Activated T-helper 2 cell treated with anti-CD3 and anti-CD28 coated beads, Interferon-gamma antibody, Interleukin-2, Interleukin-4, amounts not matched to agents 10 μg/mL and 5 μg/mL and 100 μg/mL, durations not matched to agents 14 hours and 24 hours and 36 hours (primary cell): ENCODE measurements at regions not wholly inside any gene's neighbourhood (a gene's known extent, or its start where the extent isn't known, plus 50 kb on each side); places are given as distances from the start of the nearest gene placed in this dataset.
"Not testable (repeated sequence)": the region's sequence is repeated elsewhere in the genome, so short reads cannot be mapped to it uniquely, and the experiment has no call there.

Experiments
- DNase-seq: peaks from one replicate; pipeline ENCODE4 v3.0.0; 2021; ENCODE audit warnings: low spot score
- H3K27ac Mint-ChIP-seq: one replicate; pipeline ENCODE4 v1.8.0; 2021; ENCODE audit warnings: mixed read lengths
- H3K27me3 Mint-ChIP-seq: one replicate; pipeline ENCODE4 v1.8.0; 2021; ENCODE audit warnings: low read depth, mixed read lengths
- H3K36me3 Mint-ChIP-seq: one replicate; pipeline ENCODE4 v1.8.0; 2021; ENCODE audit warnings: low read depth, mixed read lengths
- H3K4me1 Mint-ChIP-seq: one replicate; pipeline ENCODE4 v1.8.0; 2021; ENCODE audit warnings: low read depth, mixed read lengths
- H3K4me3 Mint-ChIP-seq: one replicate; pipeline ENCODE4 v1.8.0; 2021; ENCODE audit warnings: low read depth, mild to moderate bottlenecking, moderate library complexity, mixed read lengths
- H3K9me3 Mint-ChIP-seq: one replicate; pipeline ENCODE4 v1.8.0; 2021; ENCODE audit warnings: mixed read lengths
- intact Hi-C: fragments of 100-400 bp; cut with micrococcal nuclease; formaldehyde crosslinking; loops from one replicate; pipeline ENCODE4 v1.15.1; 2023

- Mint-ChIP-seq H3K36me3 (no peaks in the 10 kb centered on the region), H3K27ac (no peak overlapping the region), H3K27me3 (no peaks in the 10 kb centered on the region), H3K9me3 (no peaks in the 10 kb centered on the region), H3K4me3 (no peak overlapping the region), H3K4me1 (no peaks in the 10 kb centered on the region)
- intact Hi-C loops: no loop called here
- DNase-seq: no peak
These were observed 912.5 kb downstream of the C4orf33 start for GRCh38 chr4:130008461-130008860.

- H3K27ac Mint-ChIP-seq, DNase-seq, H3K36me3 Mint-ChIP-seq, intact Hi-C loops, H3K4me1 Mint-ChIP-seq, H3K27me3 Mint-ChIP-seq, H3K9me3 Mint-ChIP-seq, H3K4me3 Mint-ChIP-seq: not testable (repeated sequence)
These were observed 916.9 kb downstream of the C4orf33 start for GRCh38 chr4:130012806-130013205.

GRCh38 chr4:130021706-130022105, 925.8 kb downstream of the C4orf33 start:
- Mint-ChIP-seq H3K27me3 (no peaks in the 10 kb centered on the region), H3K4me3 (no peak overlapping the region), H3K4me1 (no peaks in the 10 kb centered on the region), H3K27ac (no peak overlapping the region), H3K36me3 (no peaks in the 10 kb centered on the region), H3K9me3 (no peaks in the 10 kb centered on the region)
- DNase-seq: no peak
- intact Hi-C loops: no loop called here

- no peaks in the 10 kb centered on the region for H3K9me3 Mint-ChIP-seq
- no peak overlapping the region for H3K27ac Mint-ChIP-seq
- H3K4me3 Mint-ChIP-seq: no peak overlapping the region
- no peak for DNase-seq
- H3K27me3 Mint-ChIP-seq: no peaks in the 10 kb centered on the region
- intact Hi-C loops: no loop called here
- no peaks in the 10 kb centered on the region for H3K4me1 Mint-ChIP-seq
- H3K36me3 Mint-ChIP-seq: no peaks in the 10 kb centered on the region
These were observed 927.1 kb downstream of the C4orf33 start for GRCh38 chr4:130023088-130023487.

GRCh38 chr4:130025701-130026100, 929.7 kb downstream of the C4orf33 start:
- DNase-seq: no peak
- no peaks in the 10 kb centered on the region for H3K36me3 Mint-ChIP-seq
- H3K4me3 Mint-ChIP-seq: no peak overlapping the region
- H3K27ac Mint-ChIP-seq: no peak overlapping the region
- no peaks in the 10 kb centered on the region for H3K9me3 Mint-ChIP-seq
- no peaks in the 10 kb centered on the region for H3K4me1 Mint-ChIP-seq
- no peaks in the 10 kb centered on the region for H3K27me3 Mint-ChIP-seq
- intact Hi-C loops: no loop called here

GRCh38 chr4:130026185-130026584, 930.2 kb downstream of the C4orf33 start:
- DNase-seq: no peak
- Mint-ChIP-seq H3K27me3 (no peaks in the 10 kb centered on the region), H3K36me3 (no peaks in the 10 kb centered on the region), H3K27ac (no peak overlapping the region), H3K4me3 (no peak overlapping the region), H3K9me3 (no peaks in the 10 kb centered on the region), H3K4me1 (no peaks in the 10 kb centered on the region)
- intact Hi-C loops: no loop called here

- Mint-ChIP-seq H3K4me1 (no peaks in the 10 kb centered on the region), H3K9me3 (peaks cover 3% of the 10 kb centered on the region), H3K27me3 (no peaks in the 10 kb centered on the region), H3K36me3 (no peaks in the 10 kb centered on the region), H3K4me3 (no peak overlapping the region), H3K27ac (no peak overlapping the region)
- intact Hi-C loops: no loop called here
- DNase-seq: no peak
These were observed 932.0 kb downstream of the C4orf33 start for GRCh38 chr4:130027973-130028372.

GRCh38 chr4:130028552-130028951, 932.6 kb downstream of the C4orf33 start:
- Mint-ChIP-seq H3K27me3 (no peaks in the 10 kb centered on the region), H3K4me1 (no peaks in the 10 kb centered on the region), H3K27ac (no peak overlapping the region), H3K4me3 (no peak overlapping the region), H3K9me3 (peaks cover 3% of the 10 kb centered on the region), H3K36me3 (no peaks in the 10 kb centered on the region)
- no peak for DNase-seq
- intact Hi-C loops: no loop called here

- H3K27me3 Mint-ChIP-seq: no peaks in the 10 kb centered on the region
- H3K4me3 Mint-ChIP-seq: no peak overlapping the region
- DNase-seq: no peak
- peaks cover 3% of the 10 kb centered on the region for H3K9me3 Mint-ChIP-seq
- H3K4me1 Mint-ChIP-seq: no peaks in the 10 kb centered on the region
- H3K36me3 Mint-ChIP-seq: no peaks in the 10 kb centered on the region
- H3K27ac Mint-ChIP-seq: no peak overlapping the region
- intact Hi-C loops: no loop called here
These were observed 933.5 kb downstream of the C4orf33 start for GRCh38 chr4:130029442-130029841.

GRCh38 chr4:130031858-130032257, 935.9 kb downstream of the C4orf33 start:
- no peak for DNase-seq
- Mint-ChIP-seq H3K4me3 (no peak overlapping the region), H3K27ac (no peak overlapping the region), H3K9me3 (peaks cover 3% of the 10 kb centered on the region), H3K27me3 (no peaks in the 10 kb centered on the region), H3K36me3 (no peaks in the 10 kb centered on the region), H3K4me1 (no peaks in the 10 kb centered on the region)
- intact Hi-C loops: no loop called here

GRCh38 chr4:130033657-130034056, 937.7 kb downstream of the C4orf33 start:
- intact Hi-C loops, H3K4me1 Mint-ChIP-seq, H3K36me3 Mint-ChIP-seq, H3K27me3 Mint-ChIP-seq, H3K9me3 Mint-ChIP-seq, H3K4me3 Mint-ChIP-seq, DNase-seq, H3K27ac Mint-ChIP-seq: not testable (repeated sequence)

GRCh38 chr4:130034876-130035275, 938.9 kb downstream of the C4orf33 start:
- peaks cover 3% of the 10 kb centered on the region for H3K9me3 Mint-ChIP-seq
- no peaks in the 10 kb centered on the region for H3K4me1 Mint-ChIP-seq
- H3K27ac Mint-ChIP-seq: no peak overlapping the region
- intact Hi-C loops: no loop called here
- H3K27me3 Mint-ChIP-seq: no peaks in the 10 kb centered on the region
- H3K36me3 Mint-ChIP-seq: no peaks in the 10 kb centered on the region
- no peak for DNase-seq
- H3K4me3 Mint-ChIP-seq: no peak overlapping the region

GRCh38 chr4:130035391-130035790, 939.4 kb downstream of the C4orf33 start:
- intact Hi-C loops: no loop called here
- Mint-ChIP-seq H3K9me3 (peaks cover 3% of the 10 kb centered on the region), H3K27me3 (no peaks in the 10 kb centered on the region), H3K27ac (no peak overlapping the region), H3K4me1 (no peaks in the 10 kb centered on the region), H3K36me3 (no peaks in the 10 kb centered on the region), H3K4me3 (no peak overlapping the region)
- no peak for DNase-seq

- DNase-seq, H3K9me3 Mint-ChIP-seq, intact Hi-C loops, H3K27ac Mint-ChIP-seq, H3K4me1 Mint-ChIP-seq, H3K27me3 Mint-ChIP-seq, H3K36me3 Mint-ChIP-seq, H3K4me3 Mint-ChIP-seq: not testable (repeated sequence)
These were observed 941.9 kb downstream of the C4orf33 start for GRCh38 chr4:130037866-130038265.
